Neutrophil (primary cell): ENCODE measurements at regions not wholly inside any gene's neighbourhood (a gene's known extent, or its start where the extent isn't known, plus 50 kb on each side); places are given as distances from the start of the nearest gene placed in this dataset.

Experiments
- H3K27ac ChIP-seq: fragments of 200-600 bp; sonication (generic); 2 replicates; pipeline ENCODE4 v1.5.1; 2016; ENCODE audit warnings: mild to moderate bottlenecking, moderate library complexity
- H3K27me3 ChIP-seq: fragments of 200-600 bp; sonication (generic); 2 replicates; pipeline ENCODE4 v1.6.0; 2016; ENCODE audit warnings: mild to moderate bottlenecking
- H3K36me3 ChIP-seq: fragments of 200-600 bp; sonication (generic); 2 replicates; pipeline ENCODE4 v1.5.1; 2017
- H3K4me1 ChIP-seq, 2 experiments: fragments of 200-600 bp in 1 of 2; sonication (generic) in 1 of 2; 1 replicate in 1 of 2; 2 replicates in 1 of 2; pipeline versions ENCODE4 v1.5.1 to v1.6.1; 2013 to 2016; ENCODE audit warnings: low read depth in 1 of 2, low read length in 1 of 2, mild to moderate bottlenecking in 1 of 2, moderate library complexity in 1 of 2; ENCODE audit not compliant: control insufficient read depth in 1 of 2, insufficient read depth in 1 of 2
- H3K4me3 ChIP-seq, 2 experiments: fragments of 200-600 bp in 1 of 2; sonication (generic) in 1 of 2; 1 replicate in 1 of 2; 2 replicates in 1 of 2; pipeline ENCODE4 v1.5.1; 2013 to 2016; ENCODE audit warnings: low read depth in 1 of 2, low read length in 1 of 2, mild to moderate bottlenecking in 1 of 2, moderate library complexity in 1 of 2
- H3K9me3 ChIP-seq: fragments of 200-600 bp; sonication (generic); 2 replicates; pipeline ENCODE4 v1.5.1; 2016
- CTCF ChIP-seq: fragments of 200-600 bp; sonication (generic); IDR thresholded peaks from 2 replicates; pipeline ENCODE4 v1.5.1; 2016; ENCODE audit warnings: antibody characterized with exemption

DNA sequence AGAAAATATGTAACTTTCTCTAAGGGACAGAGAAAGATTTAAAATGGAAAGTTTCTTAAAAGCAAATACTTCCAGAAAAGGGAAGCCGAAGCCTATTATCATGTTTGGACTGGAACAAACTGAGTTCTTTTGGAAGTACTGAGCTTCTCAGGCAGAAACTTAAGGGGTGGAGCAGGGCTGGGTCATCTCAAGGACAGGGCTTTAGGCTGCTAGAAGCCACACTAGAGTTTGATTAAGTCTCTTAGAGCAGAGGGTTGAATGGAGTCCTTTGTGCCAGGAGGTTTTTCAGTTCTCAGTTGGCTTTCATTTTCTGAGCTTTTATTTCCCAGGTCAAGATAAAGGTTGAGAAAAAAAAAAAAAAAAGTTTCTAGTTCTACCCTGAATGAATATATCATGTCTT is 432.7 kb downstream of the SLITRK5 start:
- Histone ChIP-seq H3K9me3 (no peaks in the 10 kb centered on the region), H3K27ac (no peak overlapping the region), H3K4me3 (no peak overlapping the region), H3K27me3 (no peaks in the 10 kb centered on the region), H3K4me1 (no peaks in the 10 kb centered on the region), H3K36me3 (no peaks in the 10 kb centered on the region)
- no peak for TF ChIP-seq CTCF

DNA sequence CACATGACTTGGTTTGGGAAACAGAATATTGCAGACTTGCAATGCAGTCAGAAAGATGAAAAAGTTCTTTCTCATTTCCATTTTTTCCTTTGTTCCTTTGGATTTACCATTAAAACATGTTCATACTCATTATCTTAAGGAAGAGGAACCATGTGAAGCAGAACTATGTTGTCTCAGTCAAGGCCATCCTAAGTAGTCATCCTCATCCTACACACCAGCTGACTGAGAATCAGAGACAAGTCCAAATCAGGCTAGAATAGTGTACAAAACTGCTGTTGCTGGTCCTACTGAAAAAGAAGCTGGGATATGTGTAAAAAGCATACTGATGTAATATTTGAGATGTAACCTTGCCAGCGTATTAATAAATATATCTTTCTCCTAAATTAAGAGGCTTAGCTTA is 433.4 kb downstream of the SLITRK5 start:
- H3K4me1 ChIP-seq = no peaks in the 10 kb centered on the region
- H3K4me3 ChIP-seq = no peak overlapping the region
- TF ChIP-seq CTCF = no peak
- H3K27me3 ChIP-seq = no peaks in the 10 kb centered on the region
- H3K36me3 ChIP-seq = no peaks in the 10 kb centered on the region
- H3K27ac ChIP-seq = no peak overlapping the region
- H3K9me3 ChIP-seq = no peaks in the 10 kb centered on the region

DNA sequence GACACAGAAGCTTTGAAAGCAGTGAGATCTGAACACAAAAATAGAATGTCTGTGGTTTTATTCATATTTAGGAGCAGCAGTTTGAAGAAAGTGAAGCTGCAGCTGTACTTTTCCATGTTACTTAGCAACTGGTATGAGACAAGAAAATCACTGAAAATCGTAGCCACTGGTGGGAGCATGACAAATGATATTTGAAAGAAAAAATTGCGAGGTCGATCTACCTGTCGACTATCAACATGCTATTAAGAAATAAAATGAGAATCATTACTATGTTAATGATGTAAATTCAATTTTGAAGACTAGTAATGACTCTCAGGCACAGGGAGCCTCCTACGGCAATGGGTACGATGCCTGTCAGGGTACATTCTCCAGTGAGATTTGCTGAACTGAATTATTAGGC is 436.4 kb downstream of the SLITRK5 start:
- no peak overlapping the region for H3K27ac ChIP-seq
- no peak overlapping the region for H3K4me3 ChIP-seq
- TF ChIP-seq CTCF = no peak
- no peaks in the 10 kb centered on the region for H3K9me3 ChIP-seq
- no peaks in the 10 kb centered on the region for H3K4me1 ChIP-seq
- H3K27me3 ChIP-seq = no peaks in the 10 kb centered on the region
- no peaks in the 10 kb centered on the region for H3K36me3 ChIP-seq

GRCh38 chr13:88112526-88112925 is 441.4 kb downstream of the SLITRK5 start:
- no peaks in the 10 kb centered on the region for H3K9me3 ChIP-seq
- no peak overlapping the region for H3K27ac ChIP-seq
- no peaks in the 10 kb centered on the region for H3K4me1 ChIP-seq
- H3K27me3 ChIP-seq = no peaks in the 10 kb centered on the region
- H3K36me3 ChIP-seq = no peaks in the 10 kb centered on the region
- no peak overlapping the region for H3K4me3 ChIP-seq
- TF ChIP-seq CTCF = no peak

- Histone ChIP-seq H3K27me3 (no peaks in the 10 kb centered on the region), H3K4me1 (no peaks in the 10 kb centered on the region), H3K27ac (no peak overlapping the region), H3K36me3 (no peaks in the 10 kb centered on the region), H3K9me3 (no peaks in the 10 kb centered on the region), H3K4me3 (no peak overlapping the region)
- TF ChIP-seq CTCF = no peak
These were observed 444.8 kb downstream of the SLITRK5 start for GRCh38 chr13:88115976-88116375.

DNA sequence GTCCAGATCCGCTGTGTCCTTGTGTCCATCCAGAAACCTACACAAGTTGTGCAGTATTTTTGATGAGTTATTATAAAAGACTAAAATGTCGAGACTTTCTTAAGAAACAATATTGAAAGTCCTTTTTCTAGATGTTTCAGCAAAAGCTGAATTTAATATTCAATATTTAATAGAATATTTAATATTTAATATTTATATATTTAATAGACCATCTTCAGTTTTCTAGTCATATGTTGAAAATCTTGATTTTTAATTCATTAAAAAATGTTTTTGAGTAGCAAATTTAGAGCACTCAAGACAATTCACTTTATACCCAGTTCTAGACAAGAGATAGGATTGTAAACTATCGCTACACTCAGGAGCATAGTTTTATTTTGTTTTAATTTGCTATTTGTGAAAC is 447.8 kb downstream of the SLITRK5 start:
- Histone ChIP-seq H3K27me3 (no peaks in the 10 kb centered on the region), H3K27ac (no peak overlapping the region), H3K4me1 (no peaks in the 10 kb centered on the region), H3K4me3 (no peak overlapping the region), H3K36me3 (no peaks in the 10 kb centered on the region), H3K9me3 (no peaks in the 10 kb centered on the region)
- TF ChIP-seq CTCF = no peak
